ENCODE measurements at regions not wholly inside any gene's neighbourhood (a gene's known extent, or its start where the extent isn't known, plus 50 kb on each side); places are given as distances from the start of the nearest gene placed in this dataset.

DNA sequence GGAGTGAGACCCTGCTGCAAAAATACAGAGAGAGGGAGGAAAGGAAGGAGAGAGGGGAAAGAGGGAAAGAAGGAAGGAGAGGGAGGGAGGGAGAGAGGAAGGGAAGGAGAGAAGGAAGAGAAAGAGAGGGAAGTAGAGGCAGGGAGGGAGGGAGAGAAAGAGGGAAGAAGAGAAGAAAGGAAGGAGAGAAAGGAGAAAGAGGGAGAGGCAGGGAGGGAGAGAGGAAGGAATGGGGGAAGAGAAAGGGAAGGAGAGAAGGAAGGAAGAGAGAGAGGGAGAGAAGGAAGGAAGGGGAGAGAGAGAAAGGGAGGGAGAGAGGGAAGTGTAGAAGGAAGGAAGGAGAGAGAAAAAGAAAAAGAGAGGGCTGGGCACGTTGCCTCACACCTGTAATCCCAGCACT is 121.7 kb downstream of the TMEM130 start:
- TF ChIP-seq POLR2AphosphoS5 (IDR thresholded peaks at IDR 0.05; ENCODE audit: low read depth, low read length): no peak
- TF ChIP-seq SIN3A (IDR thresholded peaks at IDR 0.05; ENCODE audit: borderline replicate concordance, insufficient read depth, low read depth, low read length): no peak
- TF ChIP-seq, protein P1, sequence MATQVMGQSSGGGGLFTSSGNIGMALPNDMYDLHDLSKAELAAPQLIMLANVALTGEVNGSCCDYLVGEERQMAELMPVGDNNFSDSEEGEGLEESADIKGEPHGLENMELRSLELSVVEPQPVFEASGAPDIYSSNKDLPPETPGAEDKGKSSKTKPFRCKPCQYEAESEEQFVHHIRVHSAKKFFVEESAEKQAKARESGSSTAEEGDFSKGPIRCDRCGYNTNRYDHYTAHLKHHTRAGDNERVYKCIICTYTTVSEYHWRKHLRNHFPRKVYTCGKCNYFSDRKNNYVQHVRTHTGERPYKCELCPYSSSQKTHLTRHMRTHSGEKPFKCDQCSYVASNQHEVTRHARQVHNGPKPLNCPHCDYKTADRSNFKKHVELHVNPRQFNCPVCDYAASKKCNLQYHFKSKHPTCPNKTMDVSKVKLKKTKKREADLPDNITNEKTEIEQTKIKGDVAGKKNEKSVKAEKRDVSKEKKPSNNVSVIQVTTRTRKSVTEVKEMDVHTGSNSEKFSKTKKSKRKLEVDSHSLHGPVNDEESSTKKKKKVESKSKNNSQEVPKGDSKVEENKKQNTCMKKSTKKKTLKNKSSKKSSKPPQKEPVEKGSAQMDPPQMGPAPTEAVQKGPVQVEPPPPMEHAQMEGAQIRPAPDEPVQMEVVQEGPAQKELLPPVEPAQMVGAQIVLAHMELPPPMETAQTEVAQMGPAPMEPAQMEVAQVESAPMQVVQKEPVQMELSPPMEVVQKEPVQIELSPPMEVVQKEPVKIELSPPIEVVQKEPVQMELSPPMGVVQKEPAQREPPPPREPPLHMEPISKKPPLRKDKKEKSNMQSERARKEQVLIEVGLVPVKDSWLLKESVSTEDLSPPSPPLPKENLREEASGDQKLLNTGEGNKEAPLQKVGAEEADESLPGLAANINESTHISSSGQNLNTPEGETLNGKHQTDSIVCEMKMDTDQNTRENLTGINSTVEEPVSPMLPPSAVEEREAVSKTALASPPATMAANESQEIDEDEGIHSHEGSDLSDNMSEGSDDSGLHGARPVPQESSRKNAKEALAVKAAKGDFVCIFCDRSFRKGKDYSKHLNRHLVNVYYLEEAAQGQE (IDR thresholded peaks at IDR 0.05; ENCODE audit: insufficient read depth in 1 of 2, low read depth in 2 of 2, low read length in 1 of 2): no peak
- TF ChIP-seq, protein P2, sequence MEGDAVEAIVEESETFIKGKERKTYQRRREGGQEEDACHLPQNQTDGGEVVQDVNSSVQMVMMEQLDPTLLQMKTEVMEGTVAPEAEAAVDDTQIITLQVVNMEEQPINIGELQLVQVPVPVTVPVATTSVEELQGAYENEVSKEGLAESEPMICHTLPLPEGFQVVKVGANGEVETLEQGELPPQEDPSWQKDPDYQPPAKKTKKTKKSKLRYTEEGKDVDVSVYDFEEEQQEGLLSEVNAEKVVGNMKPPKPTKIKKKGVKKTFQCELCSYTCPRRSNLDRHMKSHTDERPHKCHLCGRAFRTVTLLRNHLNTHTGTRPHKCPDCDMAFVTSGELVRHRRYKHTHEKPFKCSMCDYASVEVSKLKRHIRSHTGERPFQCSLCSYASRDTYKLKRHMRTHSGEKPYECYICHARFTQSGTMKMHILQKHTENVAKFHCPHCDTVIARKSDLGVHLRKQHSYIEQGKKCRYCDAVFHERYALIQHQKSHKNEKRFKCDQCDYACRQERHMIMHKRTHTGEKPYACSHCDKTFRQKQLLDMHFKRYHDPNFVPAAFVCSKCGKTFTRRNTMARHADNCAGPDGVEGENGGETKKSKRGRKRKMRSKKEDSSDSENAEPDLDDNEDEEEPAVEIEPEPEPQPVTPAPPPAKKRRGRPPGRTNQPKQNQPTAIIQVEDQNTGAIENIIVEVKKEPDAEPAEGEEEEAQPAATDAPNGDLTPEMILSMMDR (IDR thresholded peaks at IDR 0.05): no peak
- no peak for TF ChIP-seq TCF7L2 (IDR thresholded peaks at IDR 0.05; ENCODE audit: low read depth, low read length)
